H1 (cell line): ENCODE measurements at regions not wholly inside any gene's neighbourhood (a gene's known extent, or its start where the extent isn't known, plus 50 kb on each side); places are given as distances from the start of the nearest gene placed in this dataset.

Source experiments
- ATF2 ChIP-seq: IDR thresholded peaks from 2 replicates; pipeline ENCODE4 v1.6.1; 2012; ENCODE audit warnings: low read length, inconsistent platforms
- CBX8 ChIP-seq: fragments of 300-800, 300-1000 bp; sonication (generic); IDR thresholded peaks from 2 replicates; pipeline ENCODE4 v1.7.1; 2016; ENCODE audit warnings: low read depth, low read length, borderline replicate concordance
- CHD7 ChIP-seq: fragments of 300-600 bp; sonication (generic); IDR thresholded peaks from 2 replicates; pipeline ENCODE4 v1.7.1; 2012; ENCODE audit warnings: low read length, moderate library complexity, mild to moderate bottlenecking, inconsistent platforms; ENCODE audit not compliant: insufficient replicate concordance
- HDAC2 ChIP-seq, 2 experiments: fragments of 300-600 bp in 1 of 2; sonication (generic) in 1 of 2; IDR thresholded peaks; 2 replicates each; pipeline ENCODE4 v1.6.1; 2011 to 2012; ENCODE audit warnings: low read depth in 2 of 2, low read length in 2 of 2, mild to moderate bottlenecking in 2 of 2, moderate library complexity in 2 of 2, borderline replicate concordance in 1 of 2, inconsistent platforms in 1 of 2
- MAX ChIP-seq: IDR thresholded peaks from 2 replicates; pipeline ENCODE4 v1.6.1; 2012; ENCODE audit warnings: inconsistent platforms
- NANOG ChIP-seq: IDR thresholded peaks from 2 replicates; pipeline ENCODE4 v1.6.1; 2011; ENCODE audit warnings: low read length, low read depth, mild to moderate bottlenecking, inconsistent platforms; ENCODE audit not compliant: insufficient read depth, poor library complexity, severe bottlenecking
- POU5F1 ChIP-seq: IDR thresholded peaks from 2 replicates; pipeline ENCODE4 v1.6.1; 2011; ENCODE audit warnings: low read depth, mild to moderate bottlenecking, low read length, moderate library complexity
- RBBP5 ChIP-seq: IDR thresholded peaks from 2 replicates; pipeline ENCODE4 v1.7.1; 2012; ENCODE audit warnings: low read depth, mild to moderate bottlenecking, inconsistent platforms, low read length, moderate library complexity, borderline replicate concordance
- SRF ChIP-seq: IDR thresholded peaks from 2 replicates; pipeline ENCODE4 v1.6.1; 2011; ENCODE audit warnings: mild to moderate bottlenecking, low read depth, low read length, moderate library complexity

GRCh38 chr17:63095879-63096278 is 129.8 kb downstream of the TANC2 start (continued):
- TF ChIP-seq CHD7 = no peak
- TF ChIP-seq HDAC2 (IDR thresholded peaks at IDR 0.05; ENCODE audit: borderline replicate concordance in 1 of 2, low read depth in 2 of 2, low read length in 2 of 2) = no peak
- no peak for TF ChIP-seq RBBP5
- no peak for TF ChIP-seq SRF
- no peak for TF ChIP-seq NANOG
- no peak for TF ChIP-seq CBX8
- TF ChIP-seq POU5F1 = no peak
- no peak for TF ChIP-seq MAX
- TF ChIP-seq ATF2 = no peak
